GM08714 (cell line): ENCODE measurements at regions not wholly inside any gene's neighbourhood (a gene's known extent, or its start where the extent isn't known, plus 50 kb on each side); places are given as distances from the start of the nearest gene placed in this dataset.
A peak's percentile ranks its signal among the peaks of the same experiment; 100 is the strongest.

Source experiments
- H3K4me3 ChIP-seq: fragments of 200-500 bp; sonication (Bioruptor generic); 2 replicates; pipeline ENCODE4 v1.5.1; 2014; ENCODE audit warnings: mild to moderate bottlenecking, low read length, inconsistent platforms
- ZNF274 ChIP-seq: IDR thresholded peaks from 2 replicates; pipeline ENCODE4 v1.6.1; 2012; ENCODE audit warnings: mild to moderate bottlenecking, low read depth, low read length

DNA sequence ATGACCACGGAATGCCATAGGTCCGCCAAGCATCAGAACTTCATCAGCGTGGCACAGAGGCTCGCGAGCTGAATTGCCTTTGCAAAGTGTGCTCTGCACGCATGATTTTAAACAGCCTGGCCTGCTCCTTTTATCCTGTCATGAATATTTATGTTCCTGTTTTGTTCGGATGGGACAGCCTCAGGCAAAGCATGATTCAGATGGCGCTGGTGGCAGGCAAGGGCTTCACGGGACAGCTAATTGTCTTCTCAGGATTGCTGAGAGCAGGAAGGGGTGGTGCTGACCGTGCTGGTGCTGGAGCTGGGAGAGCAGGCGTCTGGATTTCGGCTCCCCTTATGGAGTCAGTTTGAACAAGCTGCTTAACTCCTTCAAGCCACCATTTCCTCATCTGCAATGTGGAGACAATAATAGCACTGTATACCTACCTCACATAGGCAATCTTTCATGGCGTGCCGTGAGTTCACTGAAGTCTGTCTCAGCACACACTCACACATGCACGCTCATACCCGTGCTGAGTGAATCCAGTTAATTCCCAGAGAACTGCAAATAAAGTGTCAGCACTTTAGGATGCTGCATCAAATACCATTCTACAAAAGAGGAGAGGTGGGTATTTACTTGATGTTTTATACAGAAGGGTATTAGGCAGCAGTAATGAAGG is 79.7 kb upstream of the APCDD1 start:
- TF ChIP-seq ZNF274, result no peak
- no peak overlapping the region for H3K4me3 ChIP-seq

GRCh38 chr18:10376731-10377130 is 77.7 kb upstream of the APCDD1 start:
- no peak overlapping the region for H3K4me3 ChIP-seq
- TF ChIP-seq ZNF274, result no peak

DNA sequence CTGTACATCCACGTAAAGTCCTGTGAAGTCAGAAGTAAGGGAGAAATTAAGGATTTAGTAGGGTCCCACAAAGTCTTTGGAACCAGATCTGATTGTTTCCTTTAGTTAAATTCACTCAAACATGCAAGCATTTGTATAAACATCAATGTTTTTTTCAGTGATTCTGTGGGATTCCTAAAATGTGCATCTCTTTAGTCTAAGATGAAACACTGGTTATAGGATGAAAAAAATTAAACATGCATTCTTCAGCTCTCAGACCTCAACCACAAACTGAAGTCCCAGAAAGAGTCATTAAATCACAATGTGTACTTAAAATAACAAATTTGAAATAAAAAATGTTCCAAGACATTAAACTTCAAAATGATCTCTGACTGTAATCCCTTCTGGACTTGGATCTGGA is 76.5 kb upstream of the APCDD1 start:
- no peak for TF ChIP-seq ZNF274
- no peak overlapping the region for H3K4me3 ChIP-seq

GRCh38 chr18:10378688-10379420 is 75.6 kb upstream of the APCDD1 start:
- H3K4me3 ChIP-seq, result no peak overlapping the region
- TF ChIP-seq ZNF274, result no peak

- no peak overlapping the region for H3K4me3 ChIP-seq
- TF ChIP-seq ZNF274, result no peak
These were observed 74.9 kb upstream of the APCDD1 start for GRCh38 chr18:10379522-10379921.

GRCh38 chr18:10381516-10381915 is 72.9 kb upstream of the APCDD1 start:
- TF ChIP-seq ZNF274, result no peak
- H3K4me3 ChIP-seq, result no peak overlapping the region

DNA sequence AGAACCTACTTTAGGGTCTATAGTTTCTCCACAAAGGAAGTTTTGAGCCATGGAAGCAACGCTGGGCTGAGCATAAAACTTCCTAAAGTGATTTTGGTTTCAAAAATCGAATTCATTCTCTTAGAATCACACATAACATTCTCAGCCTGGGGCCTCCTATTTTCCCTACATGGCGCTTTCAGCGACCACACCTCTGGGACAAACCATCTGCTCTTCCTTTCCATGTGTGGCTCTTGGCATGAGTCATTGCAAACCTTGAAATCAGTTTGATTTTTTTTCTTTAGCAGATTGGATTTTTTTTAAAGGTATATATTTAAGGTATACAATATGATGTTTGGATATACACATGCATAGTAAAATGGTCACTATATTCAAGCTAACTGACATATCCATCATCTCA is 72.5 kb upstream of the APCDD1 start:
- no peak for TF ChIP-seq ZNF274
- H3K4me3 ChIP-seq, result no peak overlapping the region

DNA sequence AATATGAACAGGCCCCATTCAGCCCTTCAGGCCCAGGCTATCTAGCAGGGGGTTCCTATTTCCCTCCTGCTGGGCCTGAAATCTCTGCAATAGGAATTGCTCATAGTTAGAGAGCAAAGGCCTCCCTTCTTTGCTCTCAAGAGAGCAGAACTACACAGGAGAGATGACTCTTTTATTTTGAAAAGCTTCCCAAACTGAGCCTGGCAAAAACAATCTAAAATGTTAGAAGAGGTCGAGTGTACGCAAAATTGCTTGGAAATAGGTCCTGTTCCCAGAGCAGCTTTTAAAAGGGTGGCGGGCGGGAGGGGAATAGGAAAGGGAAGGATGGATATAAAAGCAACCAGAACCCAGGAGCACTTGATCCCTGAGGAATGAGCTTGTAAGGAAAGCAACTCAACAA is 68.4 kb upstream of the APCDD1 start:
- no peak overlapping the region for H3K4me3 ChIP-seq
- no peak for TF ChIP-seq ZNF274

DNA sequence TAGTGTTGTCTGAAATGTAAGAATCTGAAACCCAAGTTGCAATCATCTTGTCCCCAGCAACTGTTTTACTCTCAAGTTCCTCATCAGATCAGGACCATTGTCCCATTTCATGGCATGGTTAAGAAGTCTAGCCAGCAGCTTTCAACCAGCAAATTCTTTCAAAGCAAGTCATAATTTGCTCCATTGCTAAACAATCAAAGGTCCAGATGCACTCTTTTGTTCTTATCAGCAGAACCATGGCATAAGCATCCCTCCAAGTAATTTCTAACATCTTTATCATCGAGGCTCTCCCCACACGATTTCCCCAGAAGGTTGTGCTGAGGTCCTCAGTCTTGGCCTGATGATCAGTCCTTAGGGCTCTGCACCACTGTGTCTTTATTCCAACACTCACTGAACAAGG is 67.5 kb upstream of the APCDD1 start:
- no peak overlapping the region for H3K4me3 ChIP-seq

DNA sequence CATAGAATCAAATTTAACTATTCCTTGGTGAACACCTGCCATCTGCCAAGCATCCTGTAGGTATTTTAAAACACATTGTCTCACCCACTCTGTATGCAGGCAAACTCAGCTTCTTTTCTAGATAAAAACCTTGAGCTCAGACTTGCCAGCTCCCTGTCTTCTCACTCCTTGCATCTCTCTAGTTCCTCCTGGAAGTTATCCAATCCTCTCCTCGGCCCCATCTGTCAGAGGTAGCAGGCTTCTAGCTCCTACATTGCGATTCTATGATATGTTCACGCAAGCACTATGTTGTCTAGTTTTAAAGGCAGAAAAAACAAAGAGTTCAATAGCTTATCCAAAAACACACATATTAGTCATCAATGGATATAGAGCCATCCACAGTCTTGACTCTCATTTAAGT is 67.0 kb upstream of the APCDD1 start:
- TF ChIP-seq ZNF274, result no peak
- no peak overlapping the region for H3K4me3 ChIP-seq

More for the DNA sequence above, 67.5 kb upstream of the APCDD1 start:
- TF ChIP-seq ZNF274, result no peak

GRCh38 chr18:10388373-10388772 is 66.1 kb upstream of the APCDD1 start:
- TF ChIP-seq ZNF274, result no peak
- H3K4me3 ChIP-seq, result no peak overlapping the region

- H3K4me3 ChIP-seq, result peak overlapping the region; percentile 26; the same call in 1 of the 2 replicates
- TF ChIP-seq ZNF274, result no peak
These were observed 62.9 kb upstream of the APCDD1 start for GRCh38 chr18:10391506-10391905.

DNA sequence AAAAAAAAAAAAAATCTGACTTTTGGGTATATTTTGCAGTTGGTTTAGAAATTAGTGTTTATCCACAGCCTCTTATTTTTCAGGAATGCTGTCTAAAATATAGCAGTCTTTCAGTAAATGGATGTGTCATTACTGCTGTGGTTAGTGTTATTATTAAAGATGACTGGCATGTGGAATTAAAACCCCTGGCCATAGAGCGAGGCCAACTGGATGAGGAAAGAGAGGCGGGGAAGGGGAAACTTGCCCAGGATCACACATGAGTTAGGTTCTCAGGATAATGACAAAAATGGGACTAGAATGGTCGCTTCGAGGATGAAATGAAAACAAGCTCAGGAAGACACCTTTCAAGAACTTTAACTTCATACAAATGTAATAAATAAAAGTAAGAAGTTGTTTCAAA is 57.4 kb upstream of the APCDD1 start:
- H3K4me3 ChIP-seq, result no peak overlapping the region
- TF ChIP-seq ZNF274, result no peak

- no peak for TF ChIP-seq ZNF274
- no peak overlapping the region for H3K4me3 ChIP-seq
These were observed 55.9 kb upstream of the APCDD1 start for GRCh38 chr18:10398571-10398970.

DNA sequence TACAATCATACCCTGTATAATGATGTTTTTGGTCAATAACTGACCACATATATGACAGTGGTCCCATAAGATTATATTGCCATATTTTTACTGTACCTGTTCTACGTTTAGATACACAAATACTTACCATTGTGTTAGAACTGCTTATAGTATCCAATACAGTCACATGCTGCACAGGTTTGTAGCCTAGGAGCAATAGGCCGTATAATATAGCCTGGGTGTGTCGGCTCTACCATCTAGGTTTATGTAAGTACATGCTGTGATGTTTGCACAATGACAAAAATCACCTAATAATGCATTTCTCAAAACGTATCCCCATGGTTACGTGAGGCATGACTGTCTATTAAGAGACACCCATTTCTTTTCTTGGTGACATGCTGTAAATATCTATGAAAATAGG is 55.0 kb upstream of the APCDD1 start:
- no peak for TF ChIP-seq ZNF274
- no peak overlapping the region for H3K4me3 ChIP-seq

DNA sequence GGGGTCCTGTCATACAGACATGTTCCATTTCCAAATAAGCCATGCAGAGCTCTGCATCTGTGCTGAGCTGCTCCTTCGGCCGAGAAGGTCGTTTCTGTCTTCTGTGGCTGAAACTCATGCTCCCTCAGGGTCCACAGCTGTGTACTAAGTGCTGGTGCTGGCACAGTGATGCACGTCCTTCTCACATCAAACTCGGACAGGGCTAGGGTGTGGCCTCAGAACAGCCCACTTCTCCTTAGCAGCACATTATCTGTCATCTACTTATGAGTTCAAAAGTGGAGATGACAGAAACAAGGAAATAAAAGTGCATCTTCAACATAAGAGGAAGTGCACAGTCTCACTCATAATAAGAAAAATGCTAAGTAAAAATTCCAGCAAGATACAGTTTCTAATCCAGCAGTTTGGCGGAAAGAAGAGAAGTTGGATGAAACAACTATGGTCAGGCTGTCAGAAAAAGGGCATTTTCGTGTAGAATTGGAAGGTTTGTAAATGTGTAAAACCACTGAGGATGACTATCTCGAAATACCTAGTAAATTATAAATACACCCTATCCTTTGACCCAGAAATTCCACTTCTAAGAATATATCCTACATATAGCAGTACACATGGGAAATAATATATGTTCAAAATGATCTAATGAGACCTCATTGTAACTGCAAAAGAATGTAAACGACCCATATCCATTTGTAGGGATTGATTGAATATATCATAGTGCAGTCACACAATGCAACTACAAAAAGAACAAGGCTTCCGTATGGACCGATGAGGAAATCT is 53.7 kb upstream of the APCDD1 start:
- H3K4me3 ChIP-seq, result no peak overlapping the region
- no peak for TF ChIP-seq ZNF274
